GM18499 (cell line): ENCODE measurements at regions not wholly inside any gene's neighbourhood (a gene's known extent, or its start where the extent isn't known, plus 50 kb on each side); places are given as distances from the start of the nearest gene placed in this dataset.
"Not testable (repeated sequence)": the region's sequence is repeated elsewhere in the genome, so short reads cannot be mapped to it uniquely, and the experiment has no call there.

ENCODE experiments used
- ATAC-seq: cut with Tn5 transposase; IDR thresholded peaks from one replicate; pipeline ENCODE4 v1.9.1; 2021; ENCODE audit warnings: moderate number of reproducible peaks; ENCODE audit not compliant: insufficient read depth, unreplicated experiment

- no peak for ATAC-seq
Observed at GRCh38 chr21:22806278-22806677, 1808.1 kb downstream of the NCAM2 start.

GRCh38 chr21:22813201-22813600 is 1815.0 kb downstream of the NCAM2 start:
- ATAC-seq = no peak

DNA sequence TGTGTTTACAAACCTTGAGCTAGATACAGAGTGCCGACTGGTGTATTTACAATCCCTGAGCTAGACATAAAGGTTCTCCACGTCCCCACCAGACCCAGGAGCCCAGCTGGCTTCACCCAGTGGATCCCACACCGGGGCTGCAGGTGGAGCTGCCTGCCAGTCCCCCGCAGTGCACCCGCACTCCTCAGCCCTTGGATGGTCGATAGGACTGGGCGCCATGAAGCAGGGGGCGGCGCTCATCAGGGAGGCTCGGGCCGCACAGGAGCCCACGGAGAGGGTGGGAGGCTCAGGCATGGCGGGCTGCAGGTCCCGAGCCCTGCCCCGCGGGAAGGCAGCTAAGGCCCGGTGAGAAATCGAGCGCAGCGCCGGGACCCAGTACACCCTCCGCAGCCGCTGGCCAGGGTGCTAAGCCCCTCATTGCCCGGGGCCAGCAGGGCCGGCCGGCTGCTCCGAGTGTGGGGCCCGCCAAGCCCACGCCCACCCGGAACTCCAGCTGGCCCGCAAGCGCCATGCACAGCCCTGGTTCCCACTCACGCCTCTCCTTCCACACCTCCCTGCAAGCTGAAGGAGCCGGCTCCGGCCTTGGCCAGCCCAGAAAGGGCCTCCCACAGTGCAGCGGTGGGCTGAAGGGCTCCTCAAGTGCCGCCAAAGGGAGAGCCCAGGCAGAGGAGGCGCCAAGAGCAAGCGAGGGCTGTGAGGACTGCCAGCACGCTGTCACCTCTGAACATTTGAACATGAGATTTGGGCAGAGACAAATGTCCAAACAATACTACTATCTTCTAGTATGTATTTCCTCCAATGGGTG is 1820.7 kb downstream of the NCAM2 start:
- not testable (repeated sequence) for ATAC-seq

GRCh38 chr21:22827422-22827821 is 1829.2 kb downstream of the NCAM2 start:
- no peak for ATAC-seq

DNA sequence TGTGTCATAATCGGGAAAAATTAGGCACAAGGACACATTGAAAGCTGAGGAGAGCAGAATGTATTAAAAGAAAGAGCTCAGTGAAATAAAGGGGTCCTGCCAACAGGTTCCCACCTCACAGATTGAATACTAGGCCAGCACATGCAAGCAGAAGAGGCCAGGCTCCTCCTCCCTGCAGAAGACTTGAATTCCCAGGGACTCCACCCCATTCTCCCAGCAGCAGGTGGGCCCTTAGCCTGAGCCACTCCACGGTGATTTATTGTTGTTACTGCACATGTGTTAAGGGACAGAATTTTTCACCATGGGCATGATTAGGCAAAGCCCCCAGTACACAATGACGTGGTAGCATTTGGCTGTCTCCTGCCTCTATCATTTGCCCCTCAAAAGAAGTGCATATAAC is 1844.7 kb downstream of the NCAM2 start:
- no peak for ATAC-seq

DNA sequence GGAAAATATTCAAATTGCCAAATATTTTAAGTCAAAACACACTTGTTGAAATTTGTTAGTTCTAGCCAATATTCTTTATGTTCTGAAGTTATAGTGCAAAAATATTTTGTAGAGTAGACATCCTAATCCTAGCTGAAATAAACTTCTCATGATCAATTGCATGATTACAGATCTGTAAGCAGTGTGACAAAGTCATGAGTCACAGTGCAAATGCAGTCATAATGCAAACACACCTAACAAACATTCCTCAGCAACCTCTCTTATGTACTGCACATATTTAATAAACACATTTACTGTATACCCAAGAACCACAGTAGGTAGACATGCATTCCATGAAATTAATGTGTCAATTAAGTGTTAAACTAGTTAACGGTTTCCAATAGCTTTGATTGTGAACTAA is 1857.4 kb downstream of the NCAM2 start:
- ATAC-seq = no peak

DNA sequence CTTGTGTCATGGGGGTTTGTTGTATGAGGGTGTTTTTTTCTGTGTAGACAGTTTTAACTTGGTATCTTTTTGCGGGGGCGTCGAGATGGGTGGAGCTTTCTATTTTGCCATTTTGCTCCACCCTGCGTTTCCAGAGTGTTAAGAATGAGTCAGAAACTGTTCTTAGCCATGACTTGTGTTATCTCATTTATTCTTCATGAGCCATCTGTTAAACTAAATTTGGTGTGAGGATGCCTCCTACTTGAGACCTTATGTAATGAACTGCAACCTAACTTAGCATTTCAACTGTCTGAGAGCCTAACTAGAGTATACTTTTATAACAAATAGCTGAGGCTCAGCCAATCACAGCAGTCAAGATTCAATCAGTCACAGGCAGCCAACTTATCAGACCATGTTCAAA is 1873.5 kb downstream of the NCAM2 start:
- ATAC-seq = no peak

DNA sequence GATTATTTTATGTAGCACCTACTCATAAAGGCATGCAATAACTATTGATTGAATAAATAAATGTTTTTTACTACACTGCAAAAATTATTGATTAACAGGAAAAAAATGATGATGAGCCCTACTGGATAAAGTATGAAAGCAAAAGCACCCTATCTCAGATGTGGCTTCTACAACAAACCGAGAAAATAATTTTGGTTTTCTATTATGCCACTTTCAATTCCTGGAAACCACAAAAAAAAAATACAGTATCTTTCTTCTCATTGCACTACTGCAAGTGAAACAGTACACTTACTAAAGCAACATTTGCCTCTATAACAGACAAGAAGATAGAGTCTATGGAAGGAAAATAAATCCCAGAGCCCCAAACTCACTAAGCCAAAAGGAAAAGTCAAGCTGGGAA is 1882.4 kb downstream of the NCAM2 start:
- ATAC-seq = no peak

GRCh38 chr21:22881131-22881530 is 1882.9 kb downstream of the NCAM2 start:
- ATAC-seq = no peak

DNA sequence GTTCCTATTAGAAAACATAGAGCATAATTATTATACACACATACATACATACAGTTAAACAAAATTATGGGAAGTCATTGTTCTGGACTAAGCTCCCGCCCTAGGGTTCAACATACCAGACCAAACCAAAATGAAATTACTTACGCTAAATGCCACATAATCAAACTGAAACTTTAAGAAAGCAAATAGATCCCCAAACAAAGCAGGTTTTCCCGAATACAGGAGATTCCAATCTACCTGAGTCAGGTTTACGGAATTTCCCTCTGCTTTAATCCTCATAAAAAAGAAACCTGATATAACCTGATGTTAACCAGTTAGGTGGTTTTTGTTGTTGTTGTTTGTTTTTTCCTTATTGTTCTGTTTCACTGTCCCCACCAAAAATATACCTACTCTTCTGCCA is 1886.9 kb downstream of the NCAM2 start:
- ATAC-seq = no peak

GRCh38 chr21:22885614-22886013 is 1887.4 kb downstream of the NCAM2 start:
- no peak for ATAC-seq

DNA sequence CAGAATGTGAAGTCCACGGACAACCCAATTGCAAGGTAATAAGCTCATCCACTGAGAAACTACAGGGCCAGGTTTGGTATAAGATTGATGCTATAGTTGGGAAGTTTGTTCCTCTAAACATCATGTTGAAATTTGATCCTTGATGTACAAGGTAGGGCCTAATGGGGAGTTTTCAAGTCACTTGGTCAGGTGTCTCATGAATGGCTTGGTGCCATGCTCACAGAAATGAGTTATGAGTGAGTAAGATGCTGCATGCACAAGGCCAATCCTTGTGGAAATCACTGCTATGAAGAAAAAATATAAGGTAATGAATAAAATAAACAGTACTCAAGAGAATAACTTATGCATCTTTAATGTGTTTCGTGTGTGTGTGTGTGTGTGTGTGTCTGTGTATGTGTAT is 1891.2 kb downstream of the NCAM2 start:
- ATAC-seq = no peak

- ATAC-seq = no peak
Observed at GRCh38 chr21:22890656-22891055, 1892.4 kb downstream of the NCAM2 start.

- ATAC-seq = no peak
Observed at GRCh38 chr21:22892028-22892427, 1893.8 kb downstream of the NCAM2 start.

GRCh38 chr21:22892740-22893139 is 1894.5 kb downstream of the NCAM2 start:
- no peak for ATAC-seq

DNA sequence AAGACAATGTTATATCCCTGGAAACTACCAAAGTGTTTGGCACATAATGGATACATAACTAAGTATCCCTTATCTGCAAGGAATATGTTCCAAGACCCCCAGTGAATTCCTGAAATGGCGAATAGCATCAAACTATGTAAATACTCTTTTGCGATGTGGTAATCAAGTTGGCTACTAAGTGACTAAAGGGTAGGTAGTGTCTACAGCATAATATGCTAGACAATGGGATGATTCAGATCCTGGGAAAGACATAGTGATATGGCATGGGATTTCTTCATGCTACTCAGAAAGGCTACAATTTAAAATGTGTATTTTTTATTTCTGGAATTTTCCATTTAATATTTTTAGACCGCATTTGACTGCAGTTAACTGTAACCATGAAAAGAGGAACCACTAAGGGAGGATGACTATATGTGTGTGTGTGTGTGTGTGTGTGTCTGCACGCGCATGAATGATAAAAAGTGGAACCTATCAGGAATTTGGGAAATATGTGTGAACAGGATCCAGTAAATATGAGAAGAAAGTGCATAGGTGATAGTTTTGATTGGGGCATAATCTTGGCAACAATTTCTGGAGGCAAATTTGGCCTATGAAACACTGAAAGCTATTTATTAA is 1899.9 kb downstream of the NCAM2 start:
- no peak for ATAC-seq

- ATAC-seq = no peak
Observed at GRCh38 chr21:22900490-22900889, 1902.3 kb downstream of the NCAM2 start.

DNA sequence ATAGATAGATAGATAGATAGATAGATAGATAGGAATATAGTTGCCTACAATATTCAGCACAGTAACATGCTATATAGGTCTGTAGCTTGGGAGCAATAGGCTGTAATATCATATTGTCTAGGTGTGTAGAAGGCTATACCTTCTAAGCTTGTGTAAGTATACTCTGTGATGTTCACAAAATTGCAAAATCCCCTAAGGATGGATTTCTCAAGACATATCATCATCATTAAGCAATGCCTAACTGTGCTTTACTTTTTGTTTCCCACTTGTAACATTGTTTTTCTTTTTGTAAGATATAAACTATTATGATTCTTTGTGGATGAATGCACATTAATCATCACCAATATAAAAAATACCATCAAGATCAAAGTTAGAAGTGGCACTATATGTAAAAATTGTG is 1905.6 kb downstream of the NCAM2 start:
- no peak for ATAC-seq

- ATAC-seq = no peak
Observed at GRCh38 chr21:22904385-22904784, 1906.2 kb downstream of the NCAM2 start.

DNA sequence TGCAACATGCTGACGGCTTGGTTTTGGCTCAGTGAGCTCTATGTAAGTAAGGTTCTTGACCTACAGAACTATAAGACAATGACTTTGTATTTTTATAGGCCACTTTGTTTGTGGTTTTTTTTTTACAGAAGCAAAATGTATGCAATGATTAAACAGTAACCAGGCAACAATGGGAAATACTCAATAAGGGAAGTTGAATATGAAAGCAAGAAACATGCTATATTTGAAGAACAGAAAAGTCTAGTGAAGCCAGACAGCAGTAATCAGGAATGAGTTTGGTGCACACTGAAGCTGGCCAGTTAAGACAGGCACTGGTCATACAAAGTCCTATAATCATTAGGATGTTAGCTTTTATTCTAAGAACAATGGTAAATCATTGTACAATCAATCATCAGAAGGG is 1926.8 kb downstream of the NCAM2 start:
- ATAC-seq = no peak

DNA sequence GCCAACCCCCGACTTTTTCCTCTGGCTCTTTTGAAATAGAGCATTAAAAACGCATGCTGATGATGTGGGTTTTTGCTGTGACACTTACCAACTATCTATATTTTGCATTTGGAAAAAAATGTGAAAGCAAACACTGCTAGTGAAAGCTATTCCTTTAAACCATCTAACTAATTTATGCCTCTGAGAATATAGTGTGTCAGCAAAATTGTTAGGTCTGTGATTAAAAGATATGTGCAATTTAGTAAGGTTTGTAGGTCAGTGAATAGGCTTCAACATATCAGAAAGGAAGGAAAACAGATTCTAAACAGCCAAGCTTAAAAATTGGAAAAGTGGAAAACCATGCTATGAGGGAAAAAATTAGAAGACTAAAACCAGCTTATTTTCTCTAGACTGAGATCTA is 1929.3 kb downstream of the NCAM2 start:
- no peak for ATAC-seq
